IMR-90 (cell line): ENCODE measurements at regions not wholly inside any gene's neighbourhood (a gene's known extent, or its start where the extent isn't known, plus 50 kb on each side); places are given as distances from the start of the nearest gene placed in this dataset.

Source experiments
- ATAC-seq: fragments of 200-7000 bp; cut with Tn5 transposase; 2 replicates; pipeline ENCODE4 v1.9.1; 2020; ENCODE audit warnings: low read depth, mild to moderate bottlenecking, moderate library complexity
- BruUV-seq: library from RNA; stranded (reverse); fragments of 400-500 nt; replicated peaks from 2 replicates; lab custom pipeline; 2021; lab: Mats Ljungman, UMichigan
- CTCF ChIA-PET: fragments of 300-600 bp; formaldehyde crosslinking; extraction: SDS; loops from one replicate; lab custom pipeline; 2021; ENCODE audit warnings: antibody characterized with exemption; lab: Yijun Ruan, JAX
- POLR2A ChIA-PET: fragments of 300-600 bp; sonication (Branson Sonifier 250); formaldehyde crosslinking; loops from one replicate; lab custom pipeline; 2022; ENCODE audit warnings: antibody characterized with exemption; ENCODE audit not compliant: unreplicated experiment; lab: Charles Lee
- DNase-seq: peaks from one replicate; pipeline ENCODE4 v3.0.0; 2013
- H2AFZ ChIP-seq: replicated peaks from 2 replicates; pipeline ENCODE3; 2013; ENCODE audit warnings: low read length, mild to moderate bottlenecking; ENCODE audit not compliant: poor library complexity
- H2AK5ac ChIP-seq: 2 replicates; pipeline ENCODE4 v1.6.1; 2013; ENCODE audit warnings: low read depth, low read length, inconsistent platforms
- H2AK9ac ChIP-seq: replicated peaks from 2 replicates; pipeline ENCODE3; 2013; ENCODE audit warnings: mild to moderate bottlenecking, low read depth, low read length, moderate library complexity; ENCODE audit not compliant: poor library complexity
- H2BK120ac ChIP-seq: 2 replicates; pipeline ENCODE4 v1.6.1; 2013; ENCODE audit warnings: low read depth, low read length, inconsistent platforms
- H2BK15ac ChIP-seq: 3 replicates; pipeline ENCODE4 v1.6.1; 2013; ENCODE audit warnings: low read depth, low read length, inconsistent platforms
- H2BK20ac ChIP-seq: 2 replicates; pipeline ENCODE4 v1.6.1; 2013; ENCODE audit warnings: low read depth, mild to moderate bottlenecking, inconsistent platforms, low read length, moderate library complexity
- H2BK5ac ChIP-seq: 2 replicates; pipeline ENCODE4 v1.6.1; 2013; ENCODE audit warnings: mild to moderate bottlenecking, low read depth, low read length, inconsistent platforms; ENCODE audit not compliant: poor library complexity, severe bottlenecking
- H3K14ac ChIP-seq: replicated peaks from 2 replicates; pipeline ENCODE4 v1.6.1; 2013; ENCODE audit warnings: low read depth, low read length, inconsistent platforms
- H3K18ac ChIP-seq: 2 replicates; pipeline ENCODE4 v1.6.1; 2013; ENCODE audit warnings: low read depth, low read length, control low read depth
- H3K23ac ChIP-seq: 2 replicates; pipeline ENCODE4 v1.6.1; 2013; ENCODE audit warnings: low read depth, low read length, inconsistent platforms
- H3K27ac ChIP-seq: 2 replicates; pipeline ENCODE4 v1.5.1; 2013; ENCODE audit warnings: mild to moderate bottlenecking, control low read depth, low read length; ENCODE audit not compliant: insufficient read depth
- H3K27me3 ChIP-seq: 2 replicates; pipeline ENCODE4 v1.6.1; 2013; ENCODE audit warnings: low read length; ENCODE audit not compliant: control insufficient read depth, insufficient read depth
- H3K36me3 ChIP-seq: 2 replicates; pipeline ENCODE4 v1.6.1; 2013; ENCODE audit warnings: low read length, mixed read lengths; ENCODE audit not compliant: control insufficient read depth, insufficient read depth
- H3K4ac ChIP-seq: 2 replicates; pipeline ENCODE4 v1.6.1; 2013; ENCODE audit warnings: low read depth, low read length, inconsistent platforms
- H3K4me1 ChIP-seq: 2 replicates; pipeline ENCODE4 v1.6.1; 2013; ENCODE audit warnings: low read length, mixed read lengths; ENCODE audit not compliant: control insufficient read depth, insufficient read depth
- H3K4me2 ChIP-seq: 2 replicates; pipeline ENCODE4 v1.6.1; 2013; ENCODE audit warnings: low read depth, mild to moderate bottlenecking, control low read depth, low read length, moderate library complexity
- H3K4me3 ChIP-seq: 2 replicates; pipeline ENCODE4 v1.5.1; 2013; ENCODE audit warnings: low read depth, mild to moderate bottlenecking, control low read depth, low read length, moderate library complexity; ENCODE audit not compliant: insufficient read depth
- H3K56ac ChIP-seq: 2 replicates; pipeline ENCODE4 v1.6.1; 2013; ENCODE audit warnings: low read length, inconsistent platforms; ENCODE audit not compliant: insufficient read depth; ENCODE audit errors: extremely low read depth
- H3K79me1 ChIP-seq, 2 experiments: 2 replicates each; pipeline ENCODE4 v1.6.1; 2013; ENCODE audit warnings: low read length in 2 of 2, inconsistent platforms in 1 of 2, low read depth in 1 of 2
- H3K9ac ChIP-seq: 2 replicates; pipeline ENCODE4 v1.6.1; 2013; ENCODE audit warnings: low read depth, low read length, control low read depth
- H3K9me1 ChIP-seq: 2 replicates; pipeline ENCODE4 v1.6.1; 2013; ENCODE audit warnings: low read length, inconsistent platforms; ENCODE audit not compliant: insufficient read depth
- H3K9me3 ChIP-seq: 2 replicates; pipeline ENCODE4 v1.6.1; 2013; ENCODE audit warnings: low read length; ENCODE audit not compliant: control insufficient read depth, insufficient read depth
- H4K20me1 ChIP-seq: 2 replicates; pipeline ENCODE4 v1.6.1; 2013; ENCODE audit warnings: low read length, inconsistent platforms; ENCODE audit not compliant: insufficient read depth
- H4K5ac ChIP-seq: 2 replicates; pipeline ENCODE4 v1.6.1; 2013; ENCODE audit warnings: mild to moderate bottlenecking, low read depth, low read length, control low read depth
- H4K8ac ChIP-seq, 2 experiments: 2 replicates each; pipeline ENCODE4 v1.6.1; 2013; ENCODE audit warnings: low read depth in 2 of 2, low read length in 2 of 2, control low read depth in 1 of 2, inconsistent platforms in 1 of 2
- H4K91ac ChIP-seq: 2 replicates; pipeline ENCODE4 v1.6.1; 2013; ENCODE audit warnings: low read depth, low read length, inconsistent platforms; ENCODE audit not compliant: insufficient read depth
- CHD1 ChIP-seq: IDR thresholded peaks from 2 replicates; pipeline ENCODE4 v1.6.1; 2012; ENCODE audit warnings: low read depth, low read length, improper control_type of control experiment
- FOS ChIP-seq: fragments of 150-350 bp; IDR thresholded peaks from 2 replicates; pipeline ENCODE4 v1.6.1; 2016; ENCODE audit warnings: low read depth, low read length
- MAFK ChIP-seq: IDR thresholded peaks from 2 replicates; pipeline ENCODE4 v1.6.1; 2012; ENCODE audit warnings: low read depth, low read length, improper control_type of control experiment
- NFE2L2 ChIP-seq: fragments of 150-350 bp; IDR thresholded peaks from 2 replicates; pipeline ENCODE4 v1.6.1; 2016; ENCODE audit warnings: low read depth, mild to moderate bottlenecking, low read length
- POLR2A ChIP-seq: IDR thresholded peaks from 2 replicates; pipeline ENCODE4 v1.6.1; 2012; ENCODE audit warnings: mild to moderate bottlenecking, low read depth, low read length
- RCOR1 ChIP-seq: IDR thresholded peaks from 2 replicates; pipeline ENCODE4 v1.6.1; 2012; ENCODE audit warnings: mild to moderate bottlenecking, low read length, improper control_type of control experiment; ENCODE audit not compliant: insufficient replicate concordance
- RFX5 ChIP-seq: IDR thresholded peaks from 2 replicates; pipeline ENCODE4 v1.8.0; 2012; ENCODE audit warnings: low read depth, mild to moderate bottlenecking, low read length, moderate library complexity
- WGBS, 2 experiments: methylation state at CpG; one replicate each; pipeline versions ENCODE4 v1.1.5 to v1.1.7; 2013; ENCODE audit warnings: missing lambda C conversion rate in 2 of 2; ENCODE audit not compliant: insufficient read length in 1 of 2; ENCODE audit errors: extremely low coverage in 2 of 2; 5-methylcytosine and 5-hydroxymethylcytosine counted together
- dilution Hi-C: fragments of 300-500 bp; cut with HindIII; formaldehyde crosslinking; loops from one replicate; pipeline ENCODE4 v1.14.3; 2018; ENCODE audit warnings: low sequenced_read_pairs; ENCODE audit not compliant: unreplicated experiment
- in situ Hi-C: fragments of 300-500 bp; cut with MboI; formaldehyde crosslinking; loops from 3 replicates; pipeline ENCODE4 v1.14.3; 2019; ENCODE audit warnings: low sequenced_read_pairs, inconsistent platforms, mixed read lengths
- intact Hi-C: fragments of 100-400 bp; cut with micrococcal nuclease; formaldehyde crosslinking; loops from 2 replicates; pipeline ENCODE4 v1.10.0; 2022
- TF ChIP-seq, protein P1 (sequence below): fragments of 150-350 bp; IDR thresholded peaks from 2 replicates; pipeline ENCODE4 v1.6.1; 2016; ENCODE audit warnings: low read depth, mild to moderate bottlenecking, low read length, moderate library complexity, borderline replicate concordance
- TF ChIP-seq, protein P2 (sequence below): conservative IDR thresholded peaks from 2 replicates; pipeline ENCODE4 v1.5.1; 2012; ENCODE audit warnings: mild to moderate bottlenecking, low read depth, low read length, improper control_type of control experiment

DNA sequence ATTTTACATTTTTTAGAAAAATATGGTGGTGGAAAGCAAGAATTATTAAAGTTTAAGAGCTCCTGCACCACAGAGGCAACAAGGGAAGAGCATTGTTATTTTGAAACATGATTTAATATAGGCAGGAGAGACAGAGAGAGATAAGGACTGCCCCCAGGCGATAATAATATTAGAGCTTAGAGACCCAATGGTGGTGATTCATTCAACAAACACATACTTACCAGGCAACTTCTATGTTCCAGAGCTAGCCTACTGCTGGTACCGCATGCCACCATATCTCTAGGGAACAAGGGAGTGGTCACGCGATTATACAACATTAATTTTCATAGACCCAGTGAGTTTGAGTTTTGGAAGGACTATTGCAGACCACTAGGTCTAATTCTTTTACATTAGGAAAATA, 327.8 kb upstream of the SOX11 start:
- Histone ChIP-seq H3K27me3 (no peaks in the 10 kb centered on the region), H3K4me3 (no peak overlapping the region), H3K9ac (no peak overlapping the region), H2BK20ac (no peak overlapping the region), H3K4me1 (no peaks in the 10 kb centered on the region), H3K23ac (no peak overlapping the region), H3K4me2 (no peak overlapping the region), H4K91ac (no peak overlapping the region), H2AFZ (no peak overlapping the region), H3K79me1 (no peaks in the 10 kb centered on the region), H3K56ac (no peak overlapping the region), H3K9me1 (no peaks in the 10 kb centered on the region), H3K4ac (no peak overlapping the region), H3K36me3 (no peaks in the 10 kb centered on the region), H2BK15ac (no peak overlapping the region), H2AK9ac (no peak overlapping the region), H4K20me1 (no peaks in the 10 kb centered on the region), H4K5ac (no peak overlapping the region), H2AK5ac (no peak overlapping the region), H3K18ac (no peak overlapping the region), H3K14ac (no peak overlapping the region), H4K8ac (no peak overlapping the region), H2BK5ac (no peak overlapping the region), H3K9me3 (0 out of 2 replicates have a peak, but pooled peaks cover 7% of the 10 kb centered on the region), H2BK120ac (no peak overlapping the region), H3K27ac (no peak overlapping the region)
- POLR2A ChIA-PET = no interaction called here
- DNase-seq (no peak), ATAC-seq (no peak)
- no TSS peak for BruUV-seq
- in situ Hi-C loops (no loop called here), dilution Hi-C loops (no loop called here), intact Hi-C loops (no loop called here)
- CTCF ChIA-PET = no interaction called here
- WGBS, 2 experiments = no CpG with 5 or more reads among the region's 4 CpGs
- TF ChIP-seq NFE2L2 (no peak), POLR2A (no peak), MAFK (no peak), RCOR1 (no peak), RFX5 (no peak), CHD1 (no peak), FOS (no peak)
- TF ChIP-seq, protein P1, sequence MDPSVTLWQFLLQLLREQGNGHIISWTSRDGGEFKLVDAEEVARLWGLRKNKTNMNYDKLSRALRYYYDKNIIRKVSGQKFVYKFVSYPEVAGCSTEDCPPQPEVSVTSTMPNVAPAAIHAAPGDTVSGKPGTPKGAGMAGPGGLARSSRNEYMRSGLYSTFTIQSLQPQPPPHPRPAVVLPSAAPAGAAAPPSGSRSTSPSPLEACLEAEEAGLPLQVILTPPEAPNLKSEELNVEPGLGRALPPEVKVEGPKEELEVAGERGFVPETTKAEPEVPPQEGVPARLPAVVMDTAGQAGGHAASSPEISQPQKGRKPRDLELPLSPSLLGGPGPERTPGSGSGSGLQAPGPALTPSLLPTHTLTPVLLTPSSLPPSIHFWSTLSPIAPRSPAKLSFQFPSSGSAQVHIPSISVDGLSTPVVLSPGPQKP = no peak
- TF ChIP-seq, protein P2, sequence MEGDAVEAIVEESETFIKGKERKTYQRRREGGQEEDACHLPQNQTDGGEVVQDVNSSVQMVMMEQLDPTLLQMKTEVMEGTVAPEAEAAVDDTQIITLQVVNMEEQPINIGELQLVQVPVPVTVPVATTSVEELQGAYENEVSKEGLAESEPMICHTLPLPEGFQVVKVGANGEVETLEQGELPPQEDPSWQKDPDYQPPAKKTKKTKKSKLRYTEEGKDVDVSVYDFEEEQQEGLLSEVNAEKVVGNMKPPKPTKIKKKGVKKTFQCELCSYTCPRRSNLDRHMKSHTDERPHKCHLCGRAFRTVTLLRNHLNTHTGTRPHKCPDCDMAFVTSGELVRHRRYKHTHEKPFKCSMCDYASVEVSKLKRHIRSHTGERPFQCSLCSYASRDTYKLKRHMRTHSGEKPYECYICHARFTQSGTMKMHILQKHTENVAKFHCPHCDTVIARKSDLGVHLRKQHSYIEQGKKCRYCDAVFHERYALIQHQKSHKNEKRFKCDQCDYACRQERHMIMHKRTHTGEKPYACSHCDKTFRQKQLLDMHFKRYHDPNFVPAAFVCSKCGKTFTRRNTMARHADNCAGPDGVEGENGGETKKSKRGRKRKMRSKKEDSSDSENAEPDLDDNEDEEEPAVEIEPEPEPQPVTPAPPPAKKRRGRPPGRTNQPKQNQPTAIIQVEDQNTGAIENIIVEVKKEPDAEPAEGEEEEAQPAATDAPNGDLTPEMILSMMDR = no peak
